Spleen (tissue), 11 donors: ENCODE measurements at regions not wholly inside any gene's neighbourhood (a gene's known extent, or its start where the extent isn't known, plus 50 kb on each side); places are given as distances from the start of the nearest gene placed in this dataset.

Source experiments
- DNase-seq: peaks from one replicate; pipeline ENCODE4 v3.0.0-alpha.2; 2020
- H3K27ac ChIP-seq, 8 donors: fragments of 200-600 bp; sonication (generic) in 7 of 8; 1 replicate in 4 of 8; 2 replicates in 4 of 8; pipeline versions ENCODE4 v1.5.0 to v1.8.0; 2016 to 2021; ENCODE audit warnings: inconsistent platforms in 4 of 8, mild to moderate bottlenecking in 4 of 8, moderate library complexity in 1 of 8
- H3K27me3 ChIP-seq, 7 donors: fragments of 200-600 bp; sonication (generic) in 6 of 7; replicated peaks in 1 of 7; 1 replicate in 4 of 7; 2 replicates in 3 of 7; pipeline versions ENCODE4 v1.5.0 to v1.8.0; 2016 to 2021; ENCODE audit warnings: inconsistent platforms in 3 of 7, mild to moderate bottlenecking in 1 of 7
- H3K36me3 ChIP-seq, 6 donors: fragments of 200-600 bp; sonication (generic) in 5 of 6; 1 replicate in 4 of 6; 2 replicates in 2 of 6; pipeline versions ENCODE4 v1.5.0 to v1.8.0; 2016 to 2021; ENCODE audit warnings: inconsistent platforms in 2 of 6
- H3K4me1 ChIP-seq, 6 donors: fragments of 200-600 bp; sonication (generic) in 5 of 6; 1 replicate in 3 of 6; 2 replicates in 3 of 6; pipeline versions ENCODE4 v1.5.0 to v1.8.0; 2016 to 2021; ENCODE audit warnings: inconsistent platforms in 3 of 6
- H3K4me3 ChIP-seq, 8 donors: fragments of 200-600 bp; sonication (generic) in 7 of 8; 1 replicate in 4 of 8; 2 replicates in 4 of 8; pipeline versions ENCODE4 v1.5.0 to v1.8.0; 2016 to 2021; ENCODE audit warnings: inconsistent platforms in 4 of 8, mild to moderate bottlenecking in 4 of 8, moderate library complexity in 2 of 8
- H3K9me3 ChIP-seq, 8 donors: fragments of 200-600 bp; sonication (generic) in 7 of 8; 1 replicate in 4 of 8; 2 replicates in 4 of 8; pipeline versions ENCODE4 v1.5.0 to v1.8.0; 2016 to 2021; ENCODE audit warnings: inconsistent platforms in 4 of 8
- CTCF ChIP-seq, 11 experiments: fragments of 200-600 bp in 7 of 11; fragments of 450-650 bp in 4 of 11; sonication (generic) in 4 of 11; IDR thresholded peaks in 8 of 11; conservative IDR thresholded peaks in 3 of 11; 1 replicate in 7 of 11; 2 replicates in 4 of 11; pipeline versions ENCODE4 v1.4.0 to v1.8.0; 2016 to 2021; ENCODE audit warnings: antibody characterized with exemption in 11 of 11, inconsistent platforms in 4 of 11, mild to moderate bottlenecking in 1 of 11
- POLR2A ChIP-seq, 3 donors: fragments of 450-650 bp; IDR thresholded peaks; one replicate each; pipeline ENCODE4 v1.5.1; 2017; ENCODE audit warnings: antibody characterized with exemption in 3 of 3, mild to moderate bottlenecking in 1 of 3
- POLR2AphosphoS5 ChIP-seq, 3 donors: sonication (generic); formaldehyde crosslinking; IDR thresholded peaks; one replicate each; pipeline ENCODE4 v1.5.1; 2017; ENCODE audit warnings: antibody characterized with exemption in 3 of 3
- WGBS, 5 donors: extraction: QIAGEN DNeasy Blood & Tissue Kit in 3 of 5; methylation state at CpG; one replicate each; pipeline versions ENCODE4 v1.1.5 to v1.1.7; 2013 to 2018; 5-methylcytosine and 5-hydroxymethylcytosine counted together
- intact Hi-C: fragments of 100-400 bp; cut with DNase I; formaldehyde crosslinking; loops from one replicate; pipeline ENCODE4 v1.15.0; 2023; ENCODE audit warnings: low total_unique reads
- donor health status: healthy with polysubstance abuse.
- donor health status: DM: no; HTN: no; CAD: no; lungs with moderate emphysema.
- donor health status: DM: no; HTN: no; CAD: no.
- donor health status: Bipolar disorder and iron deficiency.
- donor health status: healthy.
- donor health status: DM: no; HTN: no; CAD: no.
- donor health status: DM: yes; HTN: yes; CAD: no.

DNA sequence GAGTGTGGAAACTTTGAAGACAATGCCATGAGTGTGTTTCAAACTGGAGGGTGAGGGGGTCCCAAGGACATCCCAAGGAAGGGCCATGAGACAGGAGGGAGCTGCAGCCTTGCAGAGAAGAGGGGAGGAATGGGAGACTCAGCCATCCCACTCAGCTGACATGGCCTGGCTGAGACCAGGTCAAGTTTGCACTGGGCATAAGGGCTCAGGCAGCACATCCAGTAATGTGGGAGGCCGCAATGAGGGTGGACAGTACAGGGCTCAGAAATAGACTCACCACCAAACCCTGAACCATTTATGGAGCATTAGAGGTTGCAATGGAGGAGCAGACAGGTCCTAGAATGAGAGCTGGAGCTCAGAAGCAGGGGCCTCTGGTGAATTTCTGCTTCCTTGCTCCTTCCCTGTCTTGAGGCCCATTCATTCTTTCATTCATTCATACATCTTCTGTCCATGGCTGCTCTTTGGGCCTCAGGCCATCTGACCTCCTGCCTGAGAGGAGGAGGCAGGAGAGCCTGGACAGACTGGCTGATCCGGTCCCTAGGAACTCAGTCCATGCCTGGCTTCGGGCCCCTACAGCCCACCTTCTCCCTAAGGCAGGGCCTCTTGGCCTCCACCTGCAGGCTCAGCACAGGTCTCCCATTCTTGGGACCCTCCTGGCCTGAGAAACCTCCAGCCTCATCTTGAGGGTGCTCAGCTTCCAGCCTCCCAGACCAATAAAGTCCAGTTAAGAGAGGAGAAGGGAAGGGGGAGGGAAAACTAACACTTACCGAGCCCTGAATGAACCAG is 70.5 kb upstream of the CDH5 start:
- H3K4me3 ChIP-seq: no peak overlapping the region
- 81 to 85% (median 82%) methylated on average over 4 of the region's 4 CpGs for WGBS, 5 donors
- peaks cover 0 to 5% (median 0%) of the 10 kb centered on the region in 8 donors for H3K9me3 ChIP-seq
- no peaks in the 10 kb centered on the region for H3K36me3 ChIP-seq
- H3K27ac ChIP-seq: no peak overlapping the region
- H3K4me1 ChIP-seq: no peaks in the 10 kb centered on the region
- peaks cover 0 to 19% (median 0%) of the 10 kb centered on the region in 7 donors for H3K27me3 ChIP-seq
- peak; percentile 33 for DNase-seq
- TF ChIP-seq POLR2A (IDR thresholded peaks at IDR 0.05) (no peak), CTCF (IDR thresholded peaks at IDR 0.05 in 8 of 11, conservative IDR thresholded peaks at IDR 0.05 in 3 of 11) (no peak), POLR2AphosphoS5 (IDR thresholded peaks at IDR 0.05) (no peak)
- intact Hi-C loops: no loop called here

DNA sequence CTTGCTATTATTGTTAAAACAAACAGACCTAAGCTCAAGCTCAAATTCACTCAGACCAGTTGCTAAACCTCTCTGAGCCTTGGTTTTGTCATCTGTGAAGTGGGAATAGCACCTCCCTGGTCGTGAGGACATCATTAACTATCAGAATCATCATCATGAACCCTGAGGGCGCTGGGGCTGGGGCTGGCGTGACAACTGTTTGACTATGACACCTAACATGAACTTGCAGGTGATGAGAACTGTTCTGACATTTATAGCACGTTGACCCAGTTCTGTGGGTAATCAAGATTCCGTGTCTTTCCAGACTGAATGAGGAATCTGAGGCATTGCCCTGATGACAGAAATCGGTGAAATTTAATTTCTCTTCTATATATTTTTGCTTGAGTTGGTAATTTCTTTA is 71.3 kb upstream of the CDH5 start:
- Histone ChIP-seq H3K4me3 (no peak overlapping the region), H3K4me1 (no peaks in the 10 kb centered on the region), H3K36me3 (no peaks in the 10 kb centered on the region), H3K9me3 (peaks cover 0 to 5% (median 0%) of the 10 kb centered on the region in 8 donors), H3K27ac (no peak overlapping the region), H3K27me3 (peaks cover 0 to 19% (median 0%) of the 10 kb centered on the region in 7 donors)
- TF ChIP-seq POLR2A (IDR thresholded peaks at IDR 0.05) (no peak), CTCF (IDR thresholded peaks at IDR 0.05 in 8 of 11, conservative IDR thresholded peaks at IDR 0.05 in 3 of 11) (no peak), POLR2AphosphoS5 (IDR thresholded peaks at IDR 0.05) (no peak)
- intact Hi-C loops: no loop called here
- 72 to 92% (median 80%) methylated on average over 6 of the region's 6 CpGs for WGBS, 5 donors
- no peak for DNase-seq

GRCh38 chr16:66294507-66294906 is 72.0 kb upstream of the CDH5 start:
- H3K36me3 ChIP-seq: no peaks in the 10 kb centered on the region
- no peak for TF ChIP-seq CTCF (IDR thresholded peaks at IDR 0.05 in 8 of 11, conservative IDR thresholded peaks at IDR 0.05 in 3 of 11)
- no peak for TF ChIP-seq POLR2AphosphoS5 (IDR thresholded peaks at IDR 0.05)
- no peak for TF ChIP-seq POLR2A (IDR thresholded peaks at IDR 0.05)
- no peak for DNase-seq
- WGBS, 5 donors: 77 to 96% (median 86%) methylated on average over 4 of the region's 4 CpGs
- no peak overlapping the region for H3K27ac ChIP-seq
- H3K4me1 ChIP-seq: no peaks in the 10 kb centered on the region
- H3K4me3 ChIP-seq: no peak overlapping the region
- intact Hi-C loops: no loop called here
- H3K27me3 ChIP-seq: peaks cover 0 to 19% (median 0%) of the 10 kb centered on the region in 7 donors
- H3K9me3 ChIP-seq: peaks cover 0 to 5% (median 0%) of the 10 kb centered on the region in 8 donors

- peaks cover 0 to 5% (median 0%) of the 10 kb centered on the region in 8 donors for H3K9me3 ChIP-seq
- TF ChIP-seq POLR2AphosphoS5 (IDR thresholded peaks at IDR 0.05) (no peak), CTCF (IDR thresholded peaks at IDR 0.05 in 8 of 11, conservative IDR thresholded peaks at IDR 0.05 in 3 of 11) (no peak), POLR2A (IDR thresholded peaks at IDR 0.05) (no peak)
- intact Hi-C loops: no loop called here
- 72 to 85% (median 79%) methylated on average over 7 of the region's 7 CpGs for WGBS, 5 donors
- H3K4me1 ChIP-seq: no peaks in the 10 kb centered on the region
- DNase-seq: no peak
- no peaks in the 10 kb centered on the region for H3K36me3 ChIP-seq
- no peak overlapping the region for H3K4me3 ChIP-seq
- no peak overlapping the region for H3K27ac ChIP-seq
- peaks cover 0 to 19% (median 0%) of the 10 kb centered on the region in 7 donors for H3K27me3 ChIP-seq
Observed at GRCh38 chr16:66293932-66294331, 72.6 kb upstream of the CDH5 start.
